Gastrocnemius medialis (tissue), 4 donors: ENCODE measurements at regions not wholly inside any gene's neighbourhood (a gene's known extent, or its start where the extent isn't known, plus 50 kb on each side); places are given as distances from the start of the nearest gene placed in this dataset.

Experiments used
- ATAC-seq, 2 donors: fragments of 150-250 bp; one replicate each; pipeline ENCODE4 v1.9.1; 2016
- DNase-seq, 2 donors: peaks; one replicate each; pipeline ENCODE4 v3.0.0-alpha.2; 2019
- H3K27ac ChIP-seq, 4 donors: fragments of 200-600 bp; sonication (generic); 1 replicate in 1 of 4; 2 replicates in 3 of 4; pipeline ENCODE4 v1.5.1; 2016 to 2018; ENCODE audit warnings: mild to moderate bottlenecking in 2 of 4, moderate library complexity in 1 of 4
- H3K27me3 ChIP-seq, 3 donors: fragments of 200-600 bp; sonication (generic) in 2 of 3; 1 replicate in 1 of 3; 2 replicates in 2 of 3; pipeline versions ENCODE4 v1.5.1 to v1.6.0; 2016 to 2019; ENCODE audit warnings: mild to moderate bottlenecking in 1 of 3, moderate library complexity in 1 of 3
- H3K36me3 ChIP-seq, 2 donors: fragments of 200-600 bp; sonication (generic) in 1 of 2; one replicate each; pipeline ENCODE4 v1.5.1; 2017 to 2018
- H3K4me1 ChIP-seq, 2 donors: fragments of 200-600 bp; sonication (generic) in 1 of 2; one replicate each; pipeline ENCODE4 v1.5.1; 2016 to 2017; ENCODE audit warnings: mild to moderate bottlenecking in 2 of 2
- H3K4me3 ChIP-seq, 4 donors: fragments of 200-600 bp; sonication (generic) in 3 of 4; 1 replicate in 1 of 4; 2 replicates in 3 of 4; pipeline ENCODE4 v1.5.1; 2016 to 2019; ENCODE audit warnings: mild to moderate bottlenecking in 2 of 4
- H3K9me3 ChIP-seq, 3 donors: fragments of 200-600 bp; sonication (generic) in 2 of 3; 1 replicate in 1 of 3; 2 replicates in 2 of 3; pipeline ENCODE4 v1.5.1; 2016 to 2019
- POLR2A ChIP-seq, 2 donors: fragments of 450-650 bp; IDR thresholded peaks; one replicate each; pipeline ENCODE4 v1.6.1; 2017; ENCODE audit warnings: antibody characterized with exemption in 2 of 2, mild to moderate bottlenecking in 2 of 2, moderate library complexity in 2 of 2
- in situ Hi-C, 4 donors: fragments of 200-750 bp; cut with MboI; loops; one replicate each; pipeline versions ENCODE4 v1.15.0 to v1.8.0; 2017; ENCODE audit warnings: low sequenced_read_pairs in 4 of 4
- intact Hi-C: fragments of 100-400 bp; cut with DNase I; formaldehyde crosslinking; loops from one replicate; pipeline ENCODE4 v1.15.1; 2023; ENCODE audit warnings: low total_unique reads
- TF ChIP-seq, protein P1 (sequence below), 5 experiments: fragments of 450-650 bp in 3 of 5; fragments of 200-600 bp in 2 of 5; sonication (generic) in 2 of 5; IDR thresholded peaks in 4 of 5; conservative IDR thresholded peaks in 1 of 5; 1 replicate in 4 of 5; 2 replicates in 1 of 5; pipeline ENCODE4 v1.5.1; 2016 to 2019; ENCODE audit warnings: antibody characterized with exemption in 5 of 5, mild to moderate bottlenecking in 3 of 5, moderate library complexity in 3 of 5

GRCh38 chr2:61774351-61774750 lies 79.5 kb downstream of the FAM161A start:
- H3K4me1 ChIP-seq = no peaks in the 10 kb centered on the region
- no peaks in the 10 kb centered on the region for H3K9me3 ChIP-seq
- intact Hi-C loops (no loop called here), in situ Hi-C loops (loop anchor here in 3 of 4 donors (25.0 kb wide), 2 partner anchors 112 to 237 kb away; partner anchors contain the start of gene XPO1 (in 2 of the 3))
- ATAC-seq = no peak
- no peak overlapping the region for H3K27ac ChIP-seq
- H3K4me3 ChIP-seq = no peak overlapping the region
- H3K27me3 ChIP-seq = no peaks in the 10 kb centered on the region
- DNase-seq = no peak
- TF ChIP-seq, protein P1, sequence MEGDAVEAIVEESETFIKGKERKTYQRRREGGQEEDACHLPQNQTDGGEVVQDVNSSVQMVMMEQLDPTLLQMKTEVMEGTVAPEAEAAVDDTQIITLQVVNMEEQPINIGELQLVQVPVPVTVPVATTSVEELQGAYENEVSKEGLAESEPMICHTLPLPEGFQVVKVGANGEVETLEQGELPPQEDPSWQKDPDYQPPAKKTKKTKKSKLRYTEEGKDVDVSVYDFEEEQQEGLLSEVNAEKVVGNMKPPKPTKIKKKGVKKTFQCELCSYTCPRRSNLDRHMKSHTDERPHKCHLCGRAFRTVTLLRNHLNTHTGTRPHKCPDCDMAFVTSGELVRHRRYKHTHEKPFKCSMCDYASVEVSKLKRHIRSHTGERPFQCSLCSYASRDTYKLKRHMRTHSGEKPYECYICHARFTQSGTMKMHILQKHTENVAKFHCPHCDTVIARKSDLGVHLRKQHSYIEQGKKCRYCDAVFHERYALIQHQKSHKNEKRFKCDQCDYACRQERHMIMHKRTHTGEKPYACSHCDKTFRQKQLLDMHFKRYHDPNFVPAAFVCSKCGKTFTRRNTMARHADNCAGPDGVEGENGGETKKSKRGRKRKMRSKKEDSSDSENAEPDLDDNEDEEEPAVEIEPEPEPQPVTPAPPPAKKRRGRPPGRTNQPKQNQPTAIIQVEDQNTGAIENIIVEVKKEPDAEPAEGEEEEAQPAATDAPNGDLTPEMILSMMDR (IDR thresholded peaks at IDR 0.05 in 4 of 5, conservative IDR thresholded peaks at IDR 0.05 in 1 of 5) = no peak
- TF ChIP-seq POLR2A (IDR thresholded peaks at IDR 0.05) = no peak
- no peaks in the 10 kb centered on the region for H3K36me3 ChIP-seq

GRCh38 chr2:61771904-61772845 lies 81.7 kb downstream of the FAM161A start:
- H3K27me3 ChIP-seq = no peaks in the 10 kb centered on the region
- no peak overlapping the region for H3K27ac ChIP-seq
- in situ Hi-C loops = loop anchor here in 3 of 4 donors (25.0 kb wide), 2 partner anchors 110 to 235 kb away; partner anchors contain the start of gene XPO1 (in 2 of the 3)
- H3K36me3 ChIP-seq = no peaks in the 10 kb centered on the region
- no peak for ATAC-seq
- no peak for DNase-seq
- intact Hi-C loops = no loop called here
- H3K4me1 ChIP-seq = no peaks in the 10 kb centered on the region
- no peak overlapping the region for H3K4me3 ChIP-seq
- no peaks in the 10 kb centered on the region for H3K9me3 ChIP-seq
- TF ChIP-seq, protein P1 (IDR thresholded peaks at IDR 0.05 in 4 of 5, conservative IDR thresholded peaks at IDR 0.05 in 1 of 5) = no peak
- TF ChIP-seq POLR2A (IDR thresholded peaks at IDR 0.05) = no peak

DNA sequence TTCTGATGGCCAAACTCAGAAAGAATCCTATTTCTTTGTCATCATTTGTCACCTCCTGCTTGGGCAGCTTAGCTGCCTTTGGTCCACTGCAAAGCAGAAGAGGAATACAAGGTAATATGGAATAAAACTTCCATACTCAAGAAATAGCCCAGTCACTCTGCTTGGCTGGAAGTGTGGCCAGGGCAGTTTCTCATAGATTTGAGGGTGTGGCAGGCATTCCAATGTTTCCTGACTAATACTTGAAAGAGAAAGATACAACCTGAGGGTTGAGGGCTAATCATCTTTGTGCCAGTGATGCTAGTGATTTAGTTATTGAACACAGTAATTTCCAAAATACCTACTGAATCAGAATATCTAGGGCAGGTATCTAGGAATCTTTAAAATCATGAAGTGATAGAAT lies 83.1 kb downstream of the FAM161A start:
- Histone ChIP-seq H3K27ac (no peak overlapping the region), H3K4me3 (no peak overlapping the region), H3K4me1 (no peaks in the 10 kb centered on the region), H3K27me3 (no peaks in the 10 kb centered on the region), H3K9me3 (no peaks in the 10 kb centered on the region), H3K36me3 (no peaks in the 10 kb centered on the region)
- no peak for ATAC-seq
- in situ Hi-C loops (loop anchor here in 3 of 4 donors (25.0 kb wide), 2 partner anchors 108 to 233 kb away; partner anchors contain the start of gene XPO1 (in 2 of the 3)), intact Hi-C loops (no loop called here)
- DNase-seq = no peak
- TF ChIP-seq, protein P1 (IDR thresholded peaks at IDR 0.05 in 4 of 5, conservative IDR thresholded peaks at IDR 0.05 in 1 of 5) = no peak
- no peak for TF ChIP-seq POLR2A (IDR thresholded peaks at IDR 0.05)

GRCh38 chr2:61770298-61770697 lies 83.6 kb downstream of the FAM161A start:
- no peak overlapping the region for H3K27ac ChIP-seq
- no peak for DNase-seq
- intact Hi-C loops = no loop called here
- no peak overlapping the region for H3K4me3 ChIP-seq
- no peaks in the 10 kb centered on the region for H3K4me1 ChIP-seq
- H3K9me3 ChIP-seq = no peaks in the 10 kb centered on the region
- H3K36me3 ChIP-seq = no peaks in the 10 kb centered on the region
- no peak for ATAC-seq
- H3K27me3 ChIP-seq = no peaks in the 10 kb centered on the region
- in situ Hi-C loops = loop anchor here in 3 of 4 donors (25.0 kb wide), 2 partner anchors 108 to 233 kb away; partner anchors contain the start of gene XPO1 (in 2 of the 3)
- TF ChIP-seq, protein P1 (IDR thresholded peaks at IDR 0.05 in 4 of 5, conservative IDR thresholded peaks at IDR 0.05 in 1 of 5) = no peak
- no peak for TF ChIP-seq POLR2A (IDR thresholded peaks at IDR 0.05)
